AG04450 (cell line): ENCODE measurements at regions not wholly inside any gene's neighbourhood (a gene's known extent, or its start where the extent isn't known, plus 50 kb on each side); places are given as distances from the start of the nearest gene placed in this dataset.
"Not testable (repeated sequence)": the region's sequence is repeated elsewhere in the genome, so short reads cannot be mapped to it uniquely, and the experiment has no call there.

Experiments
- CTCF ChIA-PET: fragments of 300-600, 350-600 bp; formaldehyde crosslinking; extraction: SDS; loops from one replicate; lab custom pipeline; 2022; ENCODE audit warnings: antibody characterized with exemption, inconsistent platforms; lab: Charles Lee
- POLR2A ChIA-PET: fragments of 350-600 bp; formaldehyde crosslinking; extraction: SDS; loops from one replicate; lab custom pipeline; 2021; ENCODE audit warnings: antibody characterized with exemption, inconsistent platforms; lab: Yijun Ruan, JAX
- DNase-seq: peaks from one replicate; pipeline ENCODE4 v3.0.0-alpha.2; 2011; ENCODE audit warnings: low read depth, low spot score
- H3K27ac ChIP-seq: one replicate; pipeline ENCODE4 v1.5.1; 2012; ENCODE audit warnings: low read depth, low read length, control low read depth
- H3K27me3 ChIP-seq: one replicate; pipeline ENCODE4 v1.6.0; 2012; ENCODE audit warnings: low read length; ENCODE audit not compliant: control insufficient read depth, insufficient read depth
- H3K4me3 ChIP-seq: 2 replicates; pipeline ENCODE4 v1.5.1; 2011; ENCODE audit warnings: mild to moderate bottlenecking, low read depth, low read length, control low read depth
- H3K9me3 ChIP-seq: 2 replicates; pipeline ENCODE4 v1.5.1; 2012; ENCODE audit warnings: low read length; ENCODE audit not compliant: control insufficient read depth, insufficient read depth
- TF ChIP-seq, protein P1 (sequence below): IDR thresholded peaks from 2 replicates; pipeline ENCODE4 v1.5.1; 2011; ENCODE audit warnings: low read depth, low read length, control low read depth, inconsistent platforms

DNA sequence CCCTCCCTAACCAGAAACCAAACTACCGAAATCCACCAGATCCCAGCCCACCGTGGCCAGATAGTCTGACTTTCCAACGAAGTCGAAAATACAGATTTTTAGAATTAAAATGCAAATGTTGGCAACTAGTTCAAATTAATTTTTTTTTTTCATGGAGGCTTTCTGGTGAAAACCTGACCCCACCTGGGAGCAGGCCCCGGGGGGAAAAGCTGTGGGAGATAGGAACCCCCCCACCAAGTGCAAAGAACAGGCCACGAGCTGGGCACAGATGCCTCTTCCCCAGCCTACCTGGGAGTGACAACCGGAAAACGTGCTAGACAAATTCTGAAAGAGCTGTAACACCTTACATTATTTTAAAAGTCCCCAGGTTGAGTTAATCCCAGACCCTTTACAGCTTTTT, 333.8 kb downstream of the PREX1 start:
- POLR2A ChIA-PET = no interaction called here
- peaks cover 2% of the 10 kb centered on the region for H3K27me3 ChIP-seq
- H3K9me3 ChIP-seq = no peaks in the 10 kb centered on the region
- H3K27ac ChIP-seq = no peak overlapping the region
- CTCF ChIA-PET = no interaction called here
- no peak for DNase-seq
- TF ChIP-seq, protein P1, sequence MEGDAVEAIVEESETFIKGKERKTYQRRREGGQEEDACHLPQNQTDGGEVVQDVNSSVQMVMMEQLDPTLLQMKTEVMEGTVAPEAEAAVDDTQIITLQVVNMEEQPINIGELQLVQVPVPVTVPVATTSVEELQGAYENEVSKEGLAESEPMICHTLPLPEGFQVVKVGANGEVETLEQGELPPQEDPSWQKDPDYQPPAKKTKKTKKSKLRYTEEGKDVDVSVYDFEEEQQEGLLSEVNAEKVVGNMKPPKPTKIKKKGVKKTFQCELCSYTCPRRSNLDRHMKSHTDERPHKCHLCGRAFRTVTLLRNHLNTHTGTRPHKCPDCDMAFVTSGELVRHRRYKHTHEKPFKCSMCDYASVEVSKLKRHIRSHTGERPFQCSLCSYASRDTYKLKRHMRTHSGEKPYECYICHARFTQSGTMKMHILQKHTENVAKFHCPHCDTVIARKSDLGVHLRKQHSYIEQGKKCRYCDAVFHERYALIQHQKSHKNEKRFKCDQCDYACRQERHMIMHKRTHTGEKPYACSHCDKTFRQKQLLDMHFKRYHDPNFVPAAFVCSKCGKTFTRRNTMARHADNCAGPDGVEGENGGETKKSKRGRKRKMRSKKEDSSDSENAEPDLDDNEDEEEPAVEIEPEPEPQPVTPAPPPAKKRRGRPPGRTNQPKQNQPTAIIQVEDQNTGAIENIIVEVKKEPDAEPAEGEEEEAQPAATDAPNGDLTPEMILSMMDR = no peak
- H3K4me3 ChIP-seq = no peak overlapping the region

DNA sequence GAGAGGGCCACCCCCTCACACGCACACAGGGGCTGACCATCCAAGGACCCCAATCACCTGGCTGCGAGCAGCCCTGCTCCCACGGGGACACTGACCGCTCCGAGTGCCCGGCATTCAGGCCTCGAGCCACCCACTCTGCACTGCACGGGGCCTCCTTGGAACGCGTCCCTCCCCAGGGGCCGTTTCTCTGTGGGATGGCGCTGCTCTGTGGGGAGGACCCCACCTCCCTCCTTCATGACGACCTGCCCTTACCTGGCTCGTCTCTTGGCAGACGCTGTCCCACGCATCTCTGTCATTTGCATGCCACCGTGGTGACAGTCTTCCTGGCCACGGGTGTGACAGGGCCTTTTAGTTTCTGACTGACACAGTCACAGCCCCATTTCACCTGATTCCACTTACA, 334.5 kb downstream of the PREX1 start:
- H3K4me3 ChIP-seq, H3K27ac ChIP-seq, POLR2A ChIA-PET, CTCF ChIA-PET, H3K9me3 ChIP-seq, H3K27me3 ChIP-seq, DNase-seq: not testable (repeated sequence)

DNA sequence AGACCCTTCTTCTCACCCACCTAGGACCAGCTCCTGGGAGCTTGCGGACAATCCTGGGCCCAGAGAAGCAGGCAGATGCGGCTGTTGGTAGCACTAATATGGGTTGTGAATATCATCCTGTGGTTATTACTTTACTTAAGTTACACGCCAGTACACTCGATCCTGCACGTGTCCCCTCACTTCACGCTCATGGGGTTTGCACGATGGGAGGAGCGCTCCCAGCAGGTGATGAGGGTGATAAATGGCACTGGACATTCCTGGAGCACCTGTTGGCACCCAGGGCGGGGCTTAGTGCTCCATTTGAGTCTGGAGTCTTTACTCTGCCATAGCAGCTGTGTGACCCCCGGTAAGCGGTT, 335.1 kb downstream of the PREX1 start:
- no peak for DNase-seq
- no peaks in the 10 kb centered on the region for H3K9me3 ChIP-seq
- H3K27me3 ChIP-seq = peaks cover 2% of the 10 kb centered on the region
- no peak overlapping the region for H3K27ac ChIP-seq
- ChIA-PET POLR2A (no interaction called here), CTCF (no interaction called here)
- TF ChIP-seq, protein P1 = no peak
- H3K4me3 ChIP-seq = no peak overlapping the region

DNA sequence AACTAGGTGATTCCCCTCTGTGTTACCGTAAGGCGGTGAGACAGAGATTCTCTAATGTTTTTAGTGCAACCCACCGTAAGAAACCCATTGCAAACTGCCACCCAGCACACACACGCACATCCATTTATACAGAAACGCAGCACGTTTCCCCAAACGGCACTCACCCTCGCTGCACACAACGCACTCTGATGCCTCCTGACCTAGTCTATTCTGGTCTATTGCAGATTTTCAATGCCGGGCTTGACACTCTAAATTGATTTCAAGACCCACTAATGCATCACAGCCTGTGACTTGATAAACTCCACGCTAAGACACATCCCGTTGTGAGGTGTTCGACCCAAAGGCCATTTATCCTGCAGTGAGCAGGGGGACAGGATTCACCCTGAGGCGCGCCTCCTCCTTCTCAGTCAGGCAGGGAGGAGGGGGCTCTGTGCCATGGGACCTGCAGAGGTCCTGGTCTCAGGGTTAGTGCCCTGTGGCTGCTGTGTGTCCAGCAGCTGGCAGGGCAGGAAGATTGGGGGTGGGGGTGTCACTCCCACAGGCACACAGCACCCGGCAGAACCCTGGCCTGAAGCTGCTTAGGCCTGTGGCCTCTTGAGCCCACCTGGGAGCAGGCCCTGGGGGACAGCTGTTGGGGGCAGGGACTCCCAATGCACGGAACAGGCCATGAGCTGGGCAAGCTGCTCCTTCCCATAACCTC, 335.6 kb downstream of the PREX1 start:
- Histone ChIP-seq H3K4me3 (no peak overlapping the region), H3K9me3 (no peaks in the 10 kb centered on the region), H3K27ac (no peak overlapping the region), H3K27me3 (peaks cover 2% of the 10 kb centered on the region)
- no peak for DNase-seq
- CTCF ChIA-PET = no interaction called here
- TF ChIP-seq, protein P1 = no peak
- POLR2A ChIA-PET = no interaction called here

DNA sequence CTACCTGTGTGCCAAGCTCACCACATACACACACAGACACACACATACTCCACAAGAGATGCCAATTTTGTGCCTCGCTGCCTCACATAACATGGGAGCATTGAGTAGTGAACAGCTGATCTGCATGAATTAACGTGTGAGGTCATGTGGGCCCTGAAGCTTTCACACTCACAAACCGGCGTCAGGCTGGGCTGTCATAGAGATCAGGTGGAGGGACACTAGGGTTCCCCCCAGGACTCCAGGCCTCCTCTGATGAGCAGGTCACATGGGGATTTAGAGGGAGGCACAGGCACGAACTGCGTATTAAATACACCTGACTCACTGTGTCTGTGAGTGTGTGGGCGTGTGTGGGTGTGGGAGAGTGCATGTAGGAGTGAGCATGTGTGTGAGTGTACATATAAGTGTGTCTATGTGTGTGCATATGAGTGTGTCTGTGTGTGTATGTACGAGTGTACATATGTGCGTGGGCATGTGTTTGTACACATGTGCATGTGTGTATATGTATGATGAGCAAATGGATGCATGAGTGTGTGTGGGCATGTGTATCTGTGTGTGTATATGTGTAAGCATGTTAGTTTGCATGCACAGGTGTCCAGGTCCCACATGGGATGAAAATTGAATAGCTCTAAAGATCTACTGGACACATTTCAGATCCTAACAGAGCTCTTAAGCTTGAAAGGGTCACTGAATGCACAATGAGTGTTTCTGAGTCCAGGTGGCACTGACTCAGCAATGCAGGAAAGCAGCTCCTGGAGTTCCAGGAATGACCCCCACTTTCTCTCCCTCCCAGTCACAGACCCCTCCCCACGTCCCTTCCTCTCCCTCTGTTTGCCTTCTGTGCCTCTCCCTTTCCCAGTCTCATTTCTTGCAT, 336.6 kb downstream of the PREX1 start:
- H3K4me3 ChIP-seq = no peak overlapping the region
- H3K27me3 ChIP-seq = peaks cover 2% of the 10 kb centered on the region
- TF ChIP-seq, protein P1 = no peak
- no peaks in the 10 kb centered on the region for H3K9me3 ChIP-seq
- CTCF ChIA-PET = no interaction called here
- POLR2A ChIA-PET = no interaction called here
- no peak for DNase-seq
- H3K27ac ChIP-seq = no peak overlapping the region

DNA sequence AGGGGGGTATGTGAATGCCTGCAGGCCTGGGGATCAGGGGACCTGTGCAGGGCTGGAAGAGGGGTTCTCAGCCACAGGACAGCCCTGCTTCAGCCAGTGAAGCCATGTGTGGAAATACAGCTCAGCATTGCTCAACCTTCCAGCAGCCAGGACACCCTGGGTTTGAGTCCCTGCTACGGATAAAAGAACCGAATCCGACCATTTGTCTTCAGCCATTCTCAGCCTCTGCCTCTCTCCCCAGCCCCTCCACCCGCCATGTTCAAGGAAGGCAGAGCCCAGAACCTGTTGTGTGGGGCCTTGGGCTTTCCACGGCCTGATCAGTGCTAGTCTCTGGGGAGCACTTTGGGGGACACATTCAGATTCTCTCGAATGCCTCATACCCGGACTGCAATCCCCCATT, 337.5 kb downstream of the PREX1 start:
- H3K27me3 ChIP-seq, H3K27ac ChIP-seq, POLR2A ChIA-PET, H3K4me3 ChIP-seq, CTCF ChIA-PET, H3K9me3 ChIP-seq, DNase-seq: not testable (repeated sequence)
